ENCODE measurements at regions not wholly inside any gene's neighbourhood (a gene's known extent, or its start where the extent isn't known, plus 50 kb on each side); places are given as distances from the start of the nearest gene placed in this dataset.
"Not testable (repeated sequence)": the region's sequence is repeated elsewhere in the genome, so short reads cannot be mapped to it uniquely, and the experiment has no call there.

DNA sequence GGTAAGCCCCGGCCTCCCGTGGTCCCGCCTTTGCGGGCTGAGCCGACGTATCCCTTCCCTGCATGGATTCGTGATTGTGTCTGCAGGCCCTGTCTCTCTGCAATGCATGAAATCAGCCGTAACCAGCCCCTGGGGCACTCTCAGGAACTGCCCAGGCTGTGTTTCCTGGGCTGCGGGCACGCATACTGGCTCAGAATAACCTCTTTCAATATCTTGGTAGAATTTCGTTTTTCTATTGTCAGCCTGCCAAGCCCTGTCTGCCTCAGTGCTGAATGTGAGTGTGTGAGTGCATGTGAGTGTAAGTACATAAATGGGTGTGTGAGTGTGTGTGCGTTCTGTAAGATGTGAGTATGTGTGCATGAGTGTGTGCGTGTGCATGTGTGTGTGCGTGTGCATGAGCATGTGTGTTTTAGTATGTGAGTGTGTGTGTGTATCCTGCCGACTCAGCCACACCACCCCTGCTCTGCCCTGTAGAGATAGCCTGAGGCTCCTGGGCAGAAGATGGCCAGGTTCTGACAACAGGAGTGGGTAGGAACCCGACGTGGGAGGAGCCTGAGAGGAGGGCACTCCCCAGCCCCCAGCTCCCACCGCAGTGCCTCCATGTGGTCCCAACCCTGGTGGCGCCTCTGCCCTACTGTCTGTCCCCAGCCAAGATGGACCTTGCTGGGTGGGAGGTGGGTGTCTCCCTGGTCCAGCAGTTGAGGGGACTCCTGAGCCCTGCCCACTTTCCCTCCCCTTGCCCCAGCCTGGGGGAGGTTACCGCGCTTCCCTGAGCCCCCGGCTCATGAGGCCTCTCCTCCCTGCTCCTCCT lies 268.8 kb downstream of the ADGRD1 start:
- TF ChIP-seq CTCF (IDR thresholded peaks at IDR 0.05; ENCODE audit: control insufficient read depth, extremely low read depth, insufficient read depth) = no peak
- H3K4me3 ChIP-seq (ENCODE audit: low read depth, low read length) = no peak overlapping the region
- DNase-seq (ENCODE audit: low read depth) = no peak

DNA sequence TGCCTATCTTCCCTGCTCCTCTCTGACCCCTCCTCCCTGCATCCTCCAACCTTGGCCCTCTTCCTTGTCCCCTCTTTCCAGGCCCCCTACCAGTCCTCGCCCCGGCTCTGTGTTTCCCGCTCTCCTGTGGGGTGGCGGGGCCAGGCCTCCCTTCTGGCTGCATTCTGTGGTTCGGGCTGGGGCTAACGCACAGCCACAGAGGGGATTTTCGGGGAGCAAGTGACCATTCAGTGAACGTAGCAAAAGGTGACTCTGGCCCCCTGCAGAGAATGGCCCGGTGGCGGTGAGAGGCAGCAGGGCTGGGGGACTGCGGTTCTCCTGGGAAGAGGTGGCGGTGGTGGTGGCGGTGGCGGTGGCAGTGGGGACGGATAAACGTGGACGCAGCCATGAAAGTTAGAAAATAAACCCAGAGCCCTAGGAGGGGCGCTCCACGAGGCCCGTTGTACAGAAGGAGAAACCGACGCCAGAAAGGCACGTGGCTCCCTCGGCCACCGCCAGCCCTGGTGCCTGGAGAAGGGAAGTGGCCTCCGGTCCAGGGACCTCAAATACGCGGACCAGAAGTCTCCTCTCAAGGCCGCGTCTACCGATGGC lies 269.6 kb downstream of the ADGRD1 start:
- no peak overlapping the region for H3K4me3 ChIP-seq (ENCODE audit: low read depth, low read length)
- TF ChIP-seq CTCF (IDR thresholded peaks at IDR 0.05; ENCODE audit: control insufficient read depth, extremely low read depth, insufficient read depth) = no peak
- no peak for DNase-seq (ENCODE audit: low read depth)

DNA sequence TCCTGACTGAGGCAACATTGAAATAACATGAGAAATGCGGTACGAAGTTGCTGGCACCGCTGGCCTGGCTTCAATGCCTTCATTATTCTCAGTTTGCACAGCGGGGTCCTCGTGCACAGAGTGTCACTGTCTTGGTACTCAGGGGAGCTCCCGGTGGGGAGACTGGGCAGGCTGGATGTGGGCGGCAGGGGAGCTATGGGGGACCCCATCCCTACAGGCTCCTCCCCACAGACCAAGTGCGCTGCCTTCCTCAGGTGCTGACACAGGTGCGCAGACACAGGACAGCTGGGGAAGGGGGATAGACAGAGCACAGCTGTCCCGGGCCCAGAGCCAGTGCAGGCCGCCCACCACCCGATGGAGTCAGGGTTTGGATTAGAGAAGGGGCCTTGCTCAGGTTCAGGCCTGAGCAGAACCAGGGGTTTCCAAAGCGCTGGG lies 270.1 kb downstream of the ADGRD1 start:
- no peak overlapping the region for H3K4me3 ChIP-seq (ENCODE audit: low read depth, low read length)
- no peak for DNase-seq (ENCODE audit: low read depth)
- no peak for TF ChIP-seq CTCF (IDR thresholded peaks at IDR 0.05; ENCODE audit: control insufficient read depth, extremely low read depth, insufficient read depth)

GRCh38 chr12:131224226-131225065 lies 270.7 kb downstream of the ADGRD1 start:
- DNase-seq (ENCODE audit: low read depth); H3K4me3 ChIP-seq (ENCODE audit: low read depth, low read length): not testable (repeated sequence)

DNA sequence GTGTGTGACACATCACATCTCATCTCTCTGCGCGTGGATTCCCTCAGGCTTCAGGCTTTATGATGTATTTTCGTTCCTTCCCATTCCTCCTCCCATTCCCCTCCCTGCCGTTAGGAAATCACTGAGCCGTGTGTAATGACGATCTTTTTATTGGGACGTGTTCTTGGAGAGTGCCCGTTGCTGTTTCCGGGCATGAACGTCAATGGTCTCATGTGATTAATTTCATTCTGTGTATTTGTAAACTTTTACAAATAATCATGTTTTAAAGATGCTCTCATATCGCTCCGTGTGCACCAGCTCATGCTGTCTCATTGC lies 271.3 kb downstream of the ADGRD1 start:
- not testable (repeated sequence) for DNase-seq (ENCODE audit: low read depth); H3K4me3 ChIP-seq (ENCODE audit: low read depth, low read length)

DNA sequence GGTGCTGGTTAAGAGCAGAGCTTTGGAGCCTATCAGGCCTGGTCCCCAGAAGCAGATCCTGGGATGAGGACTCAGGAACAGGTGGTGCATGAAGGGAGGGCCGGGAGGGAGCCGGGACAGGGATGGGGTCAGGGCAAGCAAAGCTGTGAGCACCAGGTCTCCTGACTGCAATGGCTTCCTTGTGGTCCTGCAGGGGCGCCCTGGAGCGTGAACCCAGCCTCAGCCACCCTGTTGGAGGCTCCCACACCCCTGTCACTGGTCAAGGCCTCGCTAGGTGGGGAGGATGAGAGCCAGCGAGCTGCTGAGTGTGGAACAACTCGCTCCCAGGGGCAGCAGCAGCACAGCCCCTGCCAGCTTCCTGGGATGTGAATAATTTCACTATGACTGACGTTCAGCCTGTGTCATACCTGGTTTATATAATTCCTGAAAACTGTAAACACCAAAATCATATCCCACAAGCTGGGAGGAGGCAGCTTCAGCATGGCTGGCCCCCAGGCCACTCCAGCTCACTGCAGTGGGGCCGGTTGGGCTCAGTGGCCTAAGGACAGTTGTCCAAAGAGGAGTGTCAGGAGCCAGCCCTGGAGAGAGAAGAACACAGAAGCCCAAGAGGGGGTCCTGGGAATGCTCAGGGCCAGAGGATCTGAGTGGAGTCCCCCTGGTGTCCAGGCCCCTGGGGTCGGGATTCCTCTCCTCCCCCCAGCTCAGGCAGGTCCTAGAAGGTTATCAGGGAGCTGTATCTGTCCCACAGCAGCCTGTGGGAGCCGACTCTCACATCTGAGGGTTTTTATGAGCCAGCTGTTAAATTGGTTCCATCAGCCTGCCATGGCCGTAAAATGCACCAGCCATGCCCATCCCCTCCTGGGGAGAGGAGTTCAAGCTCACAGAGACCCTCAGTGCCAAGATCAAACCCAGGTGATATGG lies 272.9 kb downstream of the ADGRD1 start:
- DNase-seq (ENCODE audit: low read depth) = no peak
- H3K4me3 ChIP-seq (ENCODE audit: low read depth, low read length) = no peak overlapping the region
- TF ChIP-seq CTCF (IDR thresholded peaks at IDR 0.05; ENCODE audit: control insufficient read depth, extremely low read depth, insufficient read depth) = no peak

DNA sequence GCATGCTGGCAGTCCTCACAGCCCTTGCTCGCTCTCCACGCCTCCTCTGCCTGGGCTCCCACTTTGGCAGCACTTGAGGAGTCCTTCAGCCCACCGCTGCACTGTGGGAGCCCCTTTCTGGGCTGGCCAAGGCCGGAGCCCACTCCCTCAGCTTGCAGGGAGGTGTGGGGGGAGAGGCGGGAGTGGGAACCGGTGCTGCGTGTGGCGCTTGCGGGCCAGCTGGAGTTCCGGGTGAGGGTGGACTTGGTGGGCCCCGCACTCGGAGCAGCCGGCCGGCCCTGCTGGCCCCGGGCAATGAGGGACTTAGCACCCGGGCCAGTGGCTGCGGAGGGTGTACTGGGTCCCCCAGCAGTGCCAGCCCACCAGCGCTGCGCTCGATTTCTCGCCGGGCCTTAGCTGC lies 273.9 kb downstream of the ADGRD1 start:
- DNase-seq (ENCODE audit: low read depth) = not testable (repeated sequence)

GRCh38 chr12:131229079-131229425 lies 275.3 kb downstream of the ADGRD1 start:
- not testable (repeated sequence) for DNase-seq (ENCODE audit: low read depth); H3K4me3 ChIP-seq (ENCODE audit: low read depth, low read length)

More for the DNA sequence above, 273.9 kb downstream of the ADGRD1 start:
- H3K4me3 ChIP-seq (ENCODE audit: low read depth, low read length) = not testable (repeated sequence)

Data from LNCaP clone FGC (cell line).